ENCODE measurements at regions not wholly inside any gene's neighbourhood (a gene's known extent, or its start where the extent isn't known, plus 50 kb on each side); places are given as distances from the start of the nearest gene placed in this dataset.
"Not testable (repeated sequence)": the region's sequence is repeated elsewhere in the genome, so short reads cannot be mapped to it uniquely, and the experiment has no call there.

- DNase-seq; H3K27me3 ChIP-seq (replicated peaks in 1 of 7); H3K9me3 ChIP-seq; intact Hi-C loops (cut with DNase I; ENCODE audit: low total_unique reads); H3K36me3 ChIP-seq; H3K4me1 ChIP-seq; H3K27ac ChIP-seq; H3K4me3 ChIP-seq: not testable (repeated sequence)
- 52 to 79% (median 74%) methylated on average over 2 to 6 of the region's 6 CpGs for WGBS, 5 donors
Observed at GRCh38 chr17:20665103-20665955, 85.8 kb downstream of the CDRT15L2 start.

GRCh38 chr17:20666689-20667088, 87.2 kb downstream of the CDRT15L2 start:
- H3K36me3 ChIP-seq; H3K27me3 ChIP-seq (replicated peaks in 1 of 7); H3K4me3 ChIP-seq; DNase-seq; intact Hi-C loops (cut with DNase I; ENCODE audit: low total_unique reads); H3K4me1 ChIP-seq; H3K9me3 ChIP-seq; H3K27ac ChIP-seq: not testable (repeated sequence)
- 76 to 88% (median 78%) methylated on average over 5 to 6 of the region's 6 CpGs for WGBS, 5 donors

GRCh38 chr17:20667712-20668111, 88.2 kb downstream of the CDRT15L2 start:
- H3K36me3 ChIP-seq; intact Hi-C loops (cut with DNase I; ENCODE audit: low total_unique reads); DNase-seq; H3K4me1 ChIP-seq; H3K9me3 ChIP-seq; H3K27me3 ChIP-seq (replicated peaks in 1 of 7); H3K27ac ChIP-seq; H3K4me3 ChIP-seq: not testable (repeated sequence)
- WGBS, 5 donors, result 49 to 60% (median 51%) methylated on average over 2 of the region's 2 CpGs

GRCh38 chr17:20668316-20668715, 88.8 kb downstream of the CDRT15L2 start:
- H3K4me3 ChIP-seq; DNase-seq; H3K36me3 ChIP-seq; H3K27ac ChIP-seq; H3K27me3 ChIP-seq (replicated peaks in 1 of 7); H3K4me1 ChIP-seq; intact Hi-C loops (cut with DNase I; ENCODE audit: low total_unique reads); H3K9me3 ChIP-seq: not testable (repeated sequence)
- 68 to 86% (median 80%) methylated on average over 4 of the region's 4 CpGs for WGBS, 5 donors

- H3K36me3 ChIP-seq; H3K27me3 ChIP-seq (replicated peaks in 1 of 7); H3K9me3 ChIP-seq; DNase-seq; H3K4me1 ChIP-seq; H3K4me3 ChIP-seq; intact Hi-C loops (cut with DNase I; ENCODE audit: low total_unique reads); H3K27ac ChIP-seq: not testable (repeated sequence)
Observed at GRCh38 chr17:20668868-20669267, 89.3 kb downstream of the CDRT15L2 start.

GRCh38 chr17:20670506-20670905, 91.0 kb downstream of the CDRT15L2 start:
- intact Hi-C loops (cut with DNase I; ENCODE audit: low total_unique reads); H3K36me3 ChIP-seq; DNase-seq; H3K27me3 ChIP-seq (replicated peaks in 1 of 7); H3K4me3 ChIP-seq; H3K9me3 ChIP-seq; H3K27ac ChIP-seq; H3K4me1 ChIP-seq: not testable (repeated sequence)
- WGBS, 5 donors, result no CpG with 5 or more reads among the region's 3 CpGs

GRCh38 chr17:20674374-20674773, 94.8 kb downstream of the CDRT15L2 start:
- DNase-seq; H3K4me3 ChIP-seq; intact Hi-C loops (cut with DNase I; ENCODE audit: low total_unique reads); H3K36me3 ChIP-seq; H3K9me3 ChIP-seq; H3K27me3 ChIP-seq (replicated peaks in 1 of 7): not testable (repeated sequence)
- Histone ChIP-seq H3K4me1 (peaks cover 0 to 29% (median 4%) of the 10 kb centered on the region in 6 donors), H3K27ac (peak overlapping the region in 1 of 8 donors; percentile 83)
- WGBS, 5 donors, result 62 to 93% (median 88%) methylated on average over 2 of the region's 2 CpGs

GRCh38 chr17:20675707-20676106, 96.2 kb downstream of the CDRT15L2 start:
- H3K27ac ChIP-seq, result peak overlapping the region in 3 of 8 donors; percentile 16 to 83 (median 78)
- intact Hi-C loops (cut with DNase I; ENCODE audit: low total_unique reads); DNase-seq; H3K4me3 ChIP-seq; H3K36me3 ChIP-seq; H3K9me3 ChIP-seq; H3K27me3 ChIP-seq (replicated peaks in 1 of 7): not testable (repeated sequence)
- peaks cover 0 to 32% (median 4%) of the 10 kb centered on the region in 6 donors for H3K4me1 ChIP-seq
- WGBS, 5 donors, result 48 to 68% (median 58%) methylated on average over 2 of the region's 2 CpGs

- H3K9me3 ChIP-seq; H3K36me3 ChIP-seq; DNase-seq; intact Hi-C loops (cut with DNase I; ENCODE audit: low total_unique reads); H3K4me3 ChIP-seq; H3K27me3 ChIP-seq (replicated peaks in 1 of 7): not testable (repeated sequence)
- Histone ChIP-seq H3K4me1 (peaks cover 0 to 32% (median 4%) of the 10 kb centered on the region in 6 donors), H3K27ac (peak overlapping the region in 4 of 8 donors; percentile 12 to 83 (median 76))
- 66 to 81% (median 79%) methylated on average over 1 of the region's 1 CpG for WGBS, 5 donors
Observed at GRCh38 chr17:20676656-20677055, 97.1 kb downstream of the CDRT15L2 start.

- WGBS, 5 donors, result 49 to 80% (median 64%) methylated on average over 8 of the region's 8 CpGs
- not testable (repeated sequence) for H3K4me3 ChIP-seq
Observed at GRCh38 chr17:20677469-20677868, 97.9 kb downstream of the CDRT15L2 start.

GRCh38 chr17:20678424-20678823, 98.9 kb downstream of the CDRT15L2 start:
- DNase-seq; H3K27me3 ChIP-seq (replicated peaks in 1 of 7); H3K9me3 ChIP-seq; intact Hi-C loops (cut with DNase I; ENCODE audit: low total_unique reads); H3K4me3 ChIP-seq; H3K36me3 ChIP-seq: not testable (repeated sequence)
- 73 to 80% (median 76%) methylated on average over 5 of the region's 5 CpGs for WGBS, 5 donors
- Histone ChIP-seq H3K27ac (peak overlapping the region in 4 of 8 donors; percentile 69 to 83 (median 76)), H3K4me1 (peaks cover 0 to 32% (median 4%) of the 10 kb centered on the region in 6 donors)

More at GRCh38 chr17:20677469-20677868, 97.9 kb downstream of the CDRT15L2 start:
- H3K27me3 ChIP-seq (replicated peaks in 1 of 7); DNase-seq; H3K9me3 ChIP-seq; H3K36me3 ChIP-seq; intact Hi-C loops (cut with DNase I; ENCODE audit: low total_unique reads): not testable (repeated sequence)
- peak overlapping the region in 4 of 8 donors; percentile 69 to 83 (median 76) for H3K27ac ChIP-seq
- peaks cover 0 to 32% (median 4%) of the 10 kb centered on the region in 6 donors for H3K4me1 ChIP-seq

Data from spleen (tissue), 11 donors.